SK-MEL-5 (cell line): ENCODE measurements at regions not wholly inside any gene's neighbourhood (a gene's known extent, or its start where the extent isn't known, plus 50 kb on each side); places are given as distances from the start of the nearest gene placed in this dataset.

Experiments used
- DNase-seq: peaks from one replicate; pipeline ENCODE4 v3.0.0-alpha.2; 2016; ENCODE audit warnings: low read depth, low spot score
- in situ Hi-C: cut with HindIII; loops from 2 replicates; pipeline ENCODE4 v1.10.0; 2016; ENCODE audit warnings: low sequenced_read_pairs, high pct_unique_total_duplicates, low pct_unique_long_range_greater_than_20kb
- small RNA-seq, 2 experiments: library from RNA; depleted of rRNA; stranded (forward); fragments of <200 nt; gene quantifications; one replicate each; pipeline ENCODE3, GENCODE V24; 2014

GRCh38 chr7:98795741-98796493 lies 73.9 kb downstream of the TMEM130 start:
- in situ Hi-C loops: no loop called here
- DNase-seq: no peak

Small RNA genes in the stretch of these regions (small RNA-seq; reads per million reads assigned to genes)
- 0 reads per million in 2 experiments for gene RNU6-393P
